Bronchial epithelial cell (primary cell): ENCODE measurements at regions not wholly inside any gene's neighbourhood (a gene's known extent, or its start where the extent isn't known, plus 50 kb on each side); places are given as distances from the start of the nearest gene placed in this dataset.

Experiments
- DNase-seq: peaks from one replicate; pipeline ENCODE4 v3.0.0-alpha.2; 2010; ENCODE audit warnings: low read depth
- FAIRE-seq: peaks from 2 replicates; lab custom pipeline; 2011; peaks lifted over from hg19 to GRCh38; lab: Jason Lieb, UNC
- H3K27me3 ChIP-seq: 2 replicates; pipeline ENCODE4 v1.5.1; 2011; ENCODE audit warnings: low read length; ENCODE audit not compliant: control insufficient read depth, insufficient read depth
- H3K36me3 ChIP-seq: 2 replicates; pipeline ENCODE4 v1.5.1; 2011; ENCODE audit warnings: low read length; ENCODE audit not compliant: control insufficient read depth, insufficient read depth
- H3K4me3 ChIP-seq: 2 replicates; pipeline ENCODE4 v1.5.1; 2011; ENCODE audit warnings: mild to moderate bottlenecking, low read depth, low read length, control low read depth
- TF ChIP-seq, protein P1 (sequence below): IDR thresholded peaks from 2 replicates; pipeline ENCODE4 v1.5.1; 2011; ENCODE audit warnings: mild to moderate bottlenecking, moderate library complexity, low read length, control low read depth, inconsistent platforms; ENCODE audit not compliant: insufficient read depth, severe bottlenecking

DNA sequence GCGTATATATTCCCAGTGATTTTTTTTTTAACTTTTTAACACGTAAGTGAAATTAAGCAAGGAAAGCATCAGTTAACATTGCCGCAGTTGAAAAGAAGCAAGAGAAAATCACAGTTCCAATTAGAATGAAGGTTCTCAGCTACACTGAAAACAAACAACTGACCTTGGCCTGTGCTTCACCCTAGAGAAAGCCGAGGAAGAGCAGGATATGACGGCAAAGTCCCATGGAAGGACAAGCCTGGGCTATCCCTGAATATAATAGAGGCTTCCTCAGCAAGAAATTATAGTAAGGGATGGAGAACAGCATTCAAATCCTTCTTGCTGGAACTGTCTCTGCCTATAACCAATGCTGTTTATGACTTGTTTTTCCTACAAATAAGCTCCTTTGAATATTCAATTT, 83.0 kb upstream of the INHBA start:
- FAIRE-seq (no peak), DNase-seq (no peak)
- H3K27me3 ChIP-seq: no peaks in the 10 kb centered on the region
- TF ChIP-seq, protein P1, sequence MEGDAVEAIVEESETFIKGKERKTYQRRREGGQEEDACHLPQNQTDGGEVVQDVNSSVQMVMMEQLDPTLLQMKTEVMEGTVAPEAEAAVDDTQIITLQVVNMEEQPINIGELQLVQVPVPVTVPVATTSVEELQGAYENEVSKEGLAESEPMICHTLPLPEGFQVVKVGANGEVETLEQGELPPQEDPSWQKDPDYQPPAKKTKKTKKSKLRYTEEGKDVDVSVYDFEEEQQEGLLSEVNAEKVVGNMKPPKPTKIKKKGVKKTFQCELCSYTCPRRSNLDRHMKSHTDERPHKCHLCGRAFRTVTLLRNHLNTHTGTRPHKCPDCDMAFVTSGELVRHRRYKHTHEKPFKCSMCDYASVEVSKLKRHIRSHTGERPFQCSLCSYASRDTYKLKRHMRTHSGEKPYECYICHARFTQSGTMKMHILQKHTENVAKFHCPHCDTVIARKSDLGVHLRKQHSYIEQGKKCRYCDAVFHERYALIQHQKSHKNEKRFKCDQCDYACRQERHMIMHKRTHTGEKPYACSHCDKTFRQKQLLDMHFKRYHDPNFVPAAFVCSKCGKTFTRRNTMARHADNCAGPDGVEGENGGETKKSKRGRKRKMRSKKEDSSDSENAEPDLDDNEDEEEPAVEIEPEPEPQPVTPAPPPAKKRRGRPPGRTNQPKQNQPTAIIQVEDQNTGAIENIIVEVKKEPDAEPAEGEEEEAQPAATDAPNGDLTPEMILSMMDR: no peak
- no peak overlapping the region for H3K4me3 ChIP-seq
- no peaks in the 10 kb centered on the region for H3K36me3 ChIP-seq

DNA sequence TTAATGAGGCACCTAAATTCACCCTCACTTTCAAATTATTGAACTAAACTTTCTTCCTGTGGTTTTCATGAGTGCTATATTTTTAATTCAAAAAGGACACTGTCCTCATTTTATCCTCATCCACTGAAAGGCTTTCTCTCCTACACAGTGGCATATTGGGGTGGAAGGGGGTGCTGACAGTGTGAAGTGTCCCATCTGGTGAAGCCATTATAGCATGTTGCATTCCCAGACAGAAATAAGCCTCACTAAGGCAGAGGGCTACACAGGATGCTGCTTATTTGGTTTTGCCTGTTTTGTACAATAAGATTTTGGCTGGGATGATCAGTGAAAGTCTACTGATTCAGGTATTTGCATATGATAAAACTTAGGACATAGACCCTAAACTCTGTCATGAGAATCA, 82.4 kb upstream of the INHBA start:
- DNase-seq: no peak
- no peaks in the 10 kb centered on the region for H3K36me3 ChIP-seq
- no peak overlapping the region for H3K4me3 ChIP-seq
- no peaks in the 10 kb centered on the region for H3K27me3 ChIP-seq
- no peak for FAIRE-seq
- TF ChIP-seq, protein P1: no peak

DNA sequence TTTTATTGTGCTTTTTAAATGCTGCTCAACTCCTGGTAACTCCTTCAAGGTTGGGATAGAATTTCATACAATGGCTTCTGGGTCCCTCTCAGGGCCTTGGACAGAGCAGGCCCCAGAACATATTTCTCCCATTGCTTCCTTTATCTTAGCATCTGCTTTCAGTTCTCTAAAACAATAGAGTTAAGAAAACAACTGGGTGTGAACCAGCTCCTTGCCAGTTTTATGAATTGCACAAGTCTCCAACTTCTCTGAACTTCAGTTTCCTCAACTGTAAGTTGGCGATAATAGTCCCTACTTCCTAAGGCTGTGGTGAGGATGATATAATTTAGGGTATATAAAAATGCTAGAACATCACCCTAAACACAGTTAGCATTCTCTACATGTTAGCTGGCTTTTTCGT, 77.0 kb upstream of the INHBA start:
- DNase-seq (no peak), FAIRE-seq (no peak)
- H3K27me3 ChIP-seq: no peaks in the 10 kb centered on the region
- no peaks in the 10 kb centered on the region for H3K36me3 ChIP-seq
- TF ChIP-seq, protein P1: no peak
- H3K4me3 ChIP-seq: no peak overlapping the region

DNA sequence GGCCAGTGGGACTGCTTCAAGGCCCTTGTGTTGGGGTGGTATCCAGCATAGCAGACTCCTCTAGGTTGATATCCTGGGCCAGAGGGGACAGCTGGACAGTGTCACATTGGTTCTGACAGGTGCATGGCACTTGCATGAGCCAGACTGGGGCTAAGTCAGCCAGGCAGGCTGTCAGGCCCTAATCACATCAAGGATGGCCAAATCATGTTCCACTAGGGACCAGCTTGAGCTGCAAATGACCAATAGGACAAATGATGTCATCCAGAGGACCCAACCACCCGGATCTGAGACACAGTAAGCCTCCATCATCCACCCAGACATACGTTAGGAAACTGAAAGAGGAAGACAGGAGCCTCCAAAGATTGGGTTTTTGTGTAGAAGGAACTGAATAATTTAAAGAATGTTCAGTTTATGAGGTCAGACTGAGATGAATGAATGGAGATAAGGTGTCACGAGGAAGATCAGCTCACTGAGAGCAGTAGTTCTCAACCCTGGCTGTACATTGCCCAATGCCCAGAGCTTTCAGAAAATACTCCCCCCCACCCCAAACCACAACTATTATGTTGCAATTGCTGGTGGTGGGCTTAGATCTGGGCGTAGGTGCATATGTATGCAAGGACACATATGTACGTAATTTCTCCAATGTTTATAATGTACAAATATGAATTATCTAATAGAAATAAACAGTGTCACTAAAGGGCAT, 75.2 kb upstream of the INHBA start:
- TF ChIP-seq, protein P1: no peak
- FAIRE-seq (no peak), DNase-seq (no peak)
- Histone ChIP-seq H3K4me3 (no peak overlapping the region), H3K27me3 (no peaks in the 10 kb centered on the region), H3K36me3 (no peaks in the 10 kb centered on the region)

DNA sequence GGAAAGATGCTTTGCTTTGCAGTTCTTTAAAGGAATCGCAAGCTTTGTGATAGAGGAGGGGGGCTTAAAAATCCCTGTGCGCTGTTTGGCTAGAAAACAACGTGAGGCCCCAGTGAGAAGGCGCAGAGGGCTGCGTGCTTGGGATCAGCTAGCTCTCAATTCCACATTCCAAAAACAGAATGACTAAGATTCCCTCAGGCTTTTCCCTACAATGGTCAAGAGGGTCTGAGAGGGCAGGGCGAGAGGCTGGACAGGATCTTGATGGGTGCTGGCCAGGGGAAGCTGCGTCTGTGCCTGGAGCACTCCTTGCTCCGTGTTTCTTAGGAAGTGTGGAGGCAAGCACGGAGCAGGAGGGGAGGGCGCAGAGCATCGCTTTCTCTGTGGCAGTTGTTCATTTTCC, 72.1 kb upstream of the INHBA start:
- Histone ChIP-seq H3K4me3 (no peak overlapping the region), H3K36me3 (no peaks in the 10 kb centered on the region), H3K27me3 (no peaks in the 10 kb centered on the region)
- DNase-seq (no peak), FAIRE-seq (no peak)
- TF ChIP-seq, protein P1: no peak

DNA sequence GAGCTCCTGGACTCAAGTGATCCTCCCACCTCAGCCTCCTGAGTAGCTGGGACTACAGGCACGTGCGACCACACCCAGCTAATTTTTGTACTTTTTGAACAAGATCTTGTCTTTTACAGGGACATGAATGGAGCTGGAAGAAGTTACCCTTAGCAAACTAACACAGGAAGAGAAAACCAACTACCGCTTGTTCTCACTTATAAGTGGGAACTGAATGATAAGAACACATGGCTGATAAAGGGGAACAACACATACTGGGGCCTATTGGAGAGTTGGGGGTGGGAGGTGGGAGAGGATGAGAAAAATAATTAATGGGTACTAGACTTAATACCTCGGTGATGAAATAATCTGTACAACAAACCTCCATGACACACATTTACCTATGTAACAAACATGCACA, 70.9 kb upstream of the INHBA start:
- H3K36me3 ChIP-seq: no peaks in the 10 kb centered on the region
- FAIRE-seq (no peak), DNase-seq (no peak)

More for the DNA sequence above, 70.9 kb upstream of the INHBA start:
- TF ChIP-seq, protein P1: no peak
- H3K27me3 ChIP-seq: no peaks in the 10 kb centered on the region
- H3K4me3 ChIP-seq: no peak overlapping the region
